ENCODE measurements at regions not wholly inside any gene's neighbourhood (a gene's known extent, or its start where the extent isn't known, plus 50 kb on each side); places are given as distances from the start of the nearest gene placed in this dataset.

- peaks cover 10% of the 10 kb centered on the region for H3K9me3 Mint-ChIP-seq
- peaks cover 25% of the 10 kb centered on the region for H3K27me3 Mint-ChIP-seq
- peak overlapping the region; percentile 42 for H3K27ac Mint-ChIP-seq
- peaks cover 4% of the 10 kb centered on the region for H3K36me3 Mint-ChIP-seq (ENCODE audit: low read depth)
- peaks cover 57% of the 10 kb centered on the region for H3K4me1 Mint-ChIP-seq (ENCODE audit: low read depth)
- H3K4me3 Mint-ChIP-seq, result no peak overlapping the region
These were observed 226.2 kb upstream of the CTNNB1 start for GRCh38 chr3:40973141-40973540.

- Mint-ChIP-seq H3K36me3 (ENCODE audit: low read depth) (peaks cover 4% of the 10 kb centered on the region), H3K27me3 (peaks cover 33% of the 10 kb centered on the region), H3K27ac (no peak overlapping the region), H3K4me1 (ENCODE audit: low read depth) (peaks cover 48% of the 10 kb centered on the region), H3K9me3 (peaks cover 6% of the 10 kb centered on the region), H3K4me3 (no peak overlapping the region)
These were observed 223.6 kb upstream of the CTNNB1 start for GRCh38 chr3:40975711-40976121.

GRCh38 chr3:40976241-40976640, 223.1 kb upstream of the CTNNB1 start:
- peaks cover 33% of the 10 kb centered on the region for H3K27me3 Mint-ChIP-seq
- H3K36me3 Mint-ChIP-seq (ENCODE audit: low read depth), result peaks cover 4% of the 10 kb centered on the region
- peaks cover 48% of the 10 kb centered on the region for H3K4me1 Mint-ChIP-seq (ENCODE audit: low read depth)
- peaks cover 6% of the 10 kb centered on the region for H3K9me3 Mint-ChIP-seq
- no peak overlapping the region for H3K4me3 Mint-ChIP-seq
- H3K27ac Mint-ChIP-seq, result no peak overlapping the region

GRCh38 chr3:40978442-40978841, 220.9 kb upstream of the CTNNB1 start:
- peaks cover 4% of the 10 kb centered on the region for H3K36me3 Mint-ChIP-seq (ENCODE audit: low read depth)
- no peak overlapping the region for H3K27ac Mint-ChIP-seq
- H3K9me3 Mint-ChIP-seq, result peaks cover 6% of the 10 kb centered on the region
- peaks cover 47% of the 10 kb centered on the region for H3K27me3 Mint-ChIP-seq
- no peak overlapping the region for H3K4me3 Mint-ChIP-seq
- peaks cover 30% of the 10 kb centered on the region for H3K4me1 Mint-ChIP-seq (ENCODE audit: low read depth)

GRCh38 chr3:40979962-40980361, 219.3 kb upstream of the CTNNB1 start:
- H3K27me3 Mint-ChIP-seq, result peaks cover 57% of the 10 kb centered on the region
- H3K4me1 Mint-ChIP-seq (ENCODE audit: low read depth), result peaks cover 22% of the 10 kb centered on the region
- H3K27ac Mint-ChIP-seq, result no peak overlapping the region
- H3K36me3 Mint-ChIP-seq (ENCODE audit: low read depth), result no peaks in the 10 kb centered on the region
- no peak overlapping the region for H3K4me3 Mint-ChIP-seq
- no peaks in the 10 kb centered on the region for H3K9me3 Mint-ChIP-seq

- Mint-ChIP-seq H3K4me3 (no peak overlapping the region), H3K9me3 (no peaks in the 10 kb centered on the region), H3K4me1 (ENCODE audit: low read depth) (peaks cover 22% of the 10 kb centered on the region), H3K27ac (peak overlapping the region; percentile 53), H3K36me3 (ENCODE audit: low read depth) (no peaks in the 10 kb centered on the region), H3K27me3 (peaks cover 60% of the 10 kb centered on the region)
These were observed 218.8 kb upstream of the CTNNB1 start for GRCh38 chr3:40980467-40980866.

GRCh38 chr3:40985195-40985594, 214.1 kb upstream of the CTNNB1 start:
- no peaks in the 10 kb centered on the region for H3K36me3 Mint-ChIP-seq (ENCODE audit: low read depth)
- no peaks in the 10 kb centered on the region for H3K9me3 Mint-ChIP-seq
- H3K27ac Mint-ChIP-seq, result no peak overlapping the region
- H3K4me1 Mint-ChIP-seq (ENCODE audit: low read depth), result peaks cover 11% of the 10 kb centered on the region
- H3K4me3 Mint-ChIP-seq, result no peak overlapping the region
- peaks cover 60% of the 10 kb centered on the region for H3K27me3 Mint-ChIP-seq

GRCh38 chr3:40988468-40988867, 210.8 kb upstream of the CTNNB1 start:
- H3K36me3 Mint-ChIP-seq (ENCODE audit: low read depth), result no peaks in the 10 kb centered on the region
- H3K4me1 Mint-ChIP-seq (ENCODE audit: low read depth), result no peaks in the 10 kb centered on the region
- H3K27me3 Mint-ChIP-seq, result peaks cover 46% of the 10 kb centered on the region
- H3K9me3 Mint-ChIP-seq, result no peaks in the 10 kb centered on the region
- H3K27ac Mint-ChIP-seq, result no peak overlapping the region
- H3K4me3 Mint-ChIP-seq, result no peak overlapping the region

- H3K27ac Mint-ChIP-seq, result no peak overlapping the region
- peaks cover 37% of the 10 kb centered on the region for H3K27me3 Mint-ChIP-seq
- H3K4me1 Mint-ChIP-seq (ENCODE audit: low read depth), result no peaks in the 10 kb centered on the region
- H3K36me3 Mint-ChIP-seq (ENCODE audit: low read depth), result no peaks in the 10 kb centered on the region
- H3K9me3 Mint-ChIP-seq, result no peaks in the 10 kb centered on the region
- no peak overlapping the region for H3K4me3 Mint-ChIP-seq
These were observed 209.9 kb upstream of the CTNNB1 start for GRCh38 chr3:40989141-40990061.

GRCh38 chr3:40990062-40990456, 209.2 kb upstream of the CTNNB1 start:
- Mint-ChIP-seq H3K4me3 (no peak overlapping the region), H3K27ac (no peak overlapping the region), H3K9me3 (no peaks in the 10 kb centered on the region), H3K27me3 (peaks cover 30% of the 10 kb centered on the region), H3K36me3 (ENCODE audit: low read depth) (no peaks in the 10 kb centered on the region), H3K4me1 (ENCODE audit: low read depth) (no peaks in the 10 kb centered on the region)

GRCh38 chr3:40992023-40992422, 207.3 kb upstream of the CTNNB1 start:
- H3K9me3 Mint-ChIP-seq, result no peaks in the 10 kb centered on the region
- H3K27me3 Mint-ChIP-seq, result peaks cover 22% of the 10 kb centered on the region
- H3K36me3 Mint-ChIP-seq (ENCODE audit: low read depth), result no peaks in the 10 kb centered on the region
- H3K4me1 Mint-ChIP-seq (ENCODE audit: low read depth), result no peaks in the 10 kb centered on the region
- H3K4me3 Mint-ChIP-seq, result no peak overlapping the region
- no peak overlapping the region for H3K27ac Mint-ChIP-seq

- Mint-ChIP-seq H3K9me3 (no peaks in the 10 kb centered on the region), H3K4me3 (no peak overlapping the region), H3K27me3 (peaks cover 7% of the 10 kb centered on the region), H3K4me1 (ENCODE audit: low read depth) (no peaks in the 10 kb centered on the region), H3K36me3 (ENCODE audit: low read depth) (no peaks in the 10 kb centered on the region), H3K27ac (no peak overlapping the region)
These were observed 204.7 kb upstream of the CTNNB1 start for GRCh38 chr3:40994611-40995010.

- peaks cover 3% of the 10 kb centered on the region for H3K27me3 Mint-ChIP-seq
- no peak overlapping the region for H3K27ac Mint-ChIP-seq
- H3K4me3 Mint-ChIP-seq, result no peak overlapping the region
- no peaks in the 10 kb centered on the region for H3K9me3 Mint-ChIP-seq
- no peaks in the 10 kb centered on the region for H3K36me3 Mint-ChIP-seq (ENCODE audit: low read depth)
- H3K4me1 Mint-ChIP-seq (ENCODE audit: low read depth), result no peaks in the 10 kb centered on the region
These were observed 204.0 kb upstream of the CTNNB1 start for GRCh38 chr3:40995271-40995670.

- H3K27me3 Mint-ChIP-seq, result peaks cover 3% of the 10 kb centered on the region
- no peaks in the 10 kb centered on the region for H3K9me3 Mint-ChIP-seq
- H3K4me3 Mint-ChIP-seq, result no peak overlapping the region
- no peaks in the 10 kb centered on the region for H3K4me1 Mint-ChIP-seq (ENCODE audit: low read depth)
- H3K27ac Mint-ChIP-seq, result no peak overlapping the region
- no peaks in the 10 kb centered on the region for H3K36me3 Mint-ChIP-seq (ENCODE audit: low read depth)
These were observed 202.9 kb upstream of the CTNNB1 start for GRCh38 chr3:40996382-40996781.

GRCh38 chr3:40996827-40997710, 202.2 kb upstream of the CTNNB1 start:
- Mint-ChIP-seq H3K27ac (no peak overlapping the region), H3K4me1 (ENCODE audit: low read depth) (peaks cover under 1% of the 10 kb centered on the region), H3K36me3 (ENCODE audit: low read depth) (no peaks in the 10 kb centered on the region), H3K4me3 (no peak overlapping the region), H3K27me3 (peaks cover 3% of the 10 kb centered on the region), H3K9me3 (no peaks in the 10 kb centered on the region)

All from stimulated activated naive CD8-positive, alpha-beta T cell treated with anti-CD3 and anti-CD28 coated beads, Interleukin-15, Interleukin-2, amounts not matched to agents 100 ng/mL and 50 ng/mL, for 24 hours (primary cell).